T-helper 17 cell (primary cell): ENCODE measurements at regions not wholly inside any gene's neighbourhood (a gene's known extent, or its start where the extent isn't known, plus 50 kb on each side); places are given as distances from the start of the nearest gene placed in this dataset.

Source experiments
- ATAC-seq: fragments of 150-1000 bp; cut with Tn5 transposase; 2 replicates; pipeline ENCODE4 v1.10.0; 2021; ENCODE audit warnings: mild to moderate bottlenecking, moderate library complexity
- DNase-seq, 3 donors: peaks; one replicate each; pipeline versions ENCODE4 v3.0.0 to v3.0.0-alpha.2; 2020 to 2021
- H3K9me3 ChIP-seq: one replicate; pipeline ENCODE4 v1.7.0; 2013; ENCODE audit warnings: low read length, mild to moderate bottlenecking; ENCODE audit not compliant: control insufficient read depth, poor library complexity, severe bottlenecking
- H3K27ac Mint-ChIP-seq: one replicate; pipeline ENCODE4 v1.8.0; 2022; ENCODE audit warnings: mild to moderate bottlenecking, moderate library complexity, mixed read lengths
- H3K27me3 Mint-ChIP-seq: one replicate; pipeline ENCODE4 v1.8.0; 2022; ENCODE audit warnings: mixed read lengths
- H3K36me3 Mint-ChIP-seq: one replicate; pipeline ENCODE4 v1.8.0; 2022; ENCODE audit warnings: low read depth, mixed read lengths
- H3K4me1 Mint-ChIP-seq: one replicate; pipeline ENCODE4 v1.8.0; 2022; ENCODE audit warnings: mild to moderate bottlenecking, mixed read lengths
- H3K4me3 Mint-ChIP-seq: one replicate; pipeline ENCODE4 v1.8.0; 2022; ENCODE audit warnings: mild to moderate bottlenecking, moderate library complexity, mixed read lengths

GRCh38 chr13:103996733-103997132 is 930.5 kb upstream of the SLC10A2 start:
- no peak for ATAC-seq
- no peaks in the 10 kb centered on the region for H3K4me1 Mint-ChIP-seq
- H3K9me3 ChIP-seq: no peaks in the 10 kb centered on the region
- no peak overlapping the region for H3K4me3 Mint-ChIP-seq
- no peaks in the 10 kb centered on the region for H3K27me3 Mint-ChIP-seq
- no peak overlapping the region for H3K27ac Mint-ChIP-seq
- no peaks in the 10 kb centered on the region for H3K36me3 Mint-ChIP-seq
- no peak for DNase-seq

DNA sequence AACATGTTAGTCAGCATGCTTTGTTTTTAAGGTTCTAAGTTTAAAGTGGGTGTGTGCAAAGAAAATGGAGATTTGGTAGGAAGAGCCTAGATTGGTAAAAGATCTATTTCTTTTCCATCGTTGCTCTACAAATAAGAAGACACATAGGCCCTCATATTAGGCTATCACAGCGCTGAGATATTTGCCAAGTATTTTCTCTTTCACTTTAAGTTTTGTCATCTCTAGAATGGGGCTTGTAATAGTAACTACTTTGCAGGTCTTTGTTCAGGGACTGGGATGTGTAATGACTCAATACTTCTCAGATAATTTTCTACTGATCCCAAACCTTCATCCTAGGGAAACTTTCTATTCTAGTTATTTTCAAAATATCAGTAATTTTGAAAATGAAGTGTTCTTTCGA is 917.7 kb upstream of the SLC10A2 start:
- Mint-ChIP-seq H3K36me3 (no peaks in the 10 kb centered on the region), H3K27ac (no peak overlapping the region), H3K4me1 (no peaks in the 10 kb centered on the region), H3K4me3 (no peak overlapping the region), H3K27me3 (no peaks in the 10 kb centered on the region)
- no peaks in the 10 kb centered on the region for H3K9me3 ChIP-seq
- ATAC-seq (no peak), DNase-seq (no peak)

- no peaks in the 10 kb centered on the region for H3K4me1 Mint-ChIP-seq
- H3K27me3 Mint-ChIP-seq: no peaks in the 10 kb centered on the region
- no peaks in the 10 kb centered on the region for H3K9me3 ChIP-seq
- H3K27ac Mint-ChIP-seq: no peak overlapping the region
- no peak overlapping the region for H3K4me3 Mint-ChIP-seq
- ATAC-seq (no peak), DNase-seq (no peak)
- no peaks in the 10 kb centered on the region for H3K36me3 Mint-ChIP-seq
Observed at GRCh38 chr13:103976371-103976770, 910.2 kb upstream of the SLC10A2 start.

- no peaks in the 10 kb centered on the region for H3K9me3 ChIP-seq
- Mint-ChIP-seq H3K27me3 (no peaks in the 10 kb centered on the region), H3K4me3 (no peak overlapping the region), H3K36me3 (no peaks in the 10 kb centered on the region), H3K4me1 (no peaks in the 10 kb centered on the region), H3K27ac (no peak overlapping the region)
- ATAC-seq (no peak), DNase-seq (no peak)
Observed at GRCh38 chr13:103973740-103974139, 907.5 kb upstream of the SLC10A2 start.

DNA sequence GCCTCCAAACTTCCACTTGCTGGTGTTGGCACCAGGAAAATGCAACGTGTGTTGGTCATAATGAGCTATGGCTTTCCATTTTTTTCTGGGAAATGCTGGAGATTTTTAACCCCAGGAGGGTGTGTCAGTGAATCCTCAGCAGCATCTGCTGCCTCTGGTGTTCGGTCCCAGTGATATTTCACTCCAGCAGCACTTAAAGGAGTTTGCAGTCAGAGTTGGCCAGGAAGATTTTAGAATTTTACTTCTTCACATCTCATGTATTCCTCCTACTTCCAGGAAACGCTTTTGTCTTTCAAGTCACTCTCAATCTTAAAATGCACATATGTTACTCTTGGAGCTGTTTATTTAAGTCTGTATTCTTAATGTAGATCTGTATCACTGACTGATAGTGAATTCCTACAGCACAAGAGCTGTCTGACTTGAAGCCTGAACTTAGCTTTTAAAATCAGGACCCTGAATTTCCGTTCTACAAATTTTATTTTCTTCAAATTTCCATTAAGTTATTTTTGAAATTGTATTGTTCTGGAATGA is 903.4 kb upstream of the SLC10A2 start:
- Mint-ChIP-seq H3K27ac (no peak overlapping the region), H3K4me1 (no peaks in the 10 kb centered on the region), H3K36me3 (no peaks in the 10 kb centered on the region), H3K27me3 (no peaks in the 10 kb centered on the region), H3K4me3 (no peak overlapping the region)
- no peaks in the 10 kb centered on the region for H3K9me3 ChIP-seq
- no peak for ATAC-seq
- DNase-seq: no peak

GRCh38 chr13:103965506-103966243 is 899.5 kb upstream of the SLC10A2 start:
- peaks cover 2% of the 10 kb centered on the region for H3K9me3 ChIP-seq
- H3K27me3 Mint-ChIP-seq: no peaks in the 10 kb centered on the region
- DNase-seq (no peak), ATAC-seq (no peak)
- H3K27ac Mint-ChIP-seq: no peak overlapping the region
- H3K4me3 Mint-ChIP-seq: no peak overlapping the region
- no peaks in the 10 kb centered on the region for H3K4me1 Mint-ChIP-seq
- no peaks in the 10 kb centered on the region for H3K36me3 Mint-ChIP-seq

DNA sequence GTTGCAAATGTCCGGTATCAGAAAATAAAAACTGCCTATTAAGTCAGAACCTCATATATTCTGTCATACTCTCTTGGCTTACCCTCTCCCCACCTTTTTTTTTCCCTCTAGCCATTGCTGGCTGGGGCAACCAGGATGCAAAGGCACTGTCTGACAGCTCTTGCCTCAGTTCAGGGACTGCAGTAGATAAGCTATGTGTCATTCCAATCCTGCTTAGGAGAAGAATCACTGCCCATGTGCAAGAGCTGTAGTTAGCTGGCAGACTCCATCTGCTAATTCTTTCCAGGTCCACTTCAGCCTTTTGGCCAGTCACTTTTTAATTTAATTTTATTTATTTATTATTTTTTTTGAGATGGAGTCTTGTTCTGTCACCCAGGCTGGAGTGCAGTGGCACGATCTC is 895.6 kb upstream of the SLC10A2 start:
- no peaks in the 10 kb centered on the region for H3K36me3 Mint-ChIP-seq
- no peaks in the 10 kb centered on the region for H3K27me3 Mint-ChIP-seq
- ATAC-seq (no peak), DNase-seq (no peak)
- H3K4me3 Mint-ChIP-seq: no peak overlapping the region
- H3K27ac Mint-ChIP-seq: no peak overlapping the region
- H3K9me3 ChIP-seq: peaks cover 2% of the 10 kb centered on the region
- H3K4me1 Mint-ChIP-seq: no peaks in the 10 kb centered on the region

DNA sequence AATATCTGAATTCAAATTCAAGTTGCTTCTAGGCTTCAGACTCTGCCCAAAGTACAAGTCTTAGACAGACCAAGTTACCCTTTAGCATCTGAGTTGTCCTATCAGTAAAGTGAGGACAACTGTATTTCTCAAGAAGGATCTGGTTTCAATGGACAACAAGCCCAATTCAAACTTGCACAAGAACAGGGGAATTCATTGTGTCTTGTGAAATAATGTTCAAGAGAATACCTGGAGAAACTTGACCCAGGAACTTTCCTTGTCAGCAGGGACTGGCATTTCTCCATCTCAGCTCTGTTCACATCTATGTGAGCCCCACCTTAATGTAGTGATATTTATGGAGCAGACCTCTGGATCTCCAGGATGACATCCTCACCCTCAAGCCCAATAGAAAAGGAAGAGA is 894.9 kb upstream of the SLC10A2 start:
- no peak overlapping the region for H3K27ac Mint-ChIP-seq

GRCh38 chr13:103960001-103960400 is 893.8 kb upstream of the SLC10A2 start:
- no peaks in the 10 kb centered on the region for H3K36me3 Mint-ChIP-seq
- DNase-seq (no peak), ATAC-seq (no peak)
- H3K27ac Mint-ChIP-seq: no peak overlapping the region
- no peak overlapping the region for H3K4me3 Mint-ChIP-seq
- H3K9me3 ChIP-seq: peaks cover 2% of the 10 kb centered on the region
- no peaks in the 10 kb centered on the region for H3K4me1 Mint-ChIP-seq
- H3K27me3 Mint-ChIP-seq: no peaks in the 10 kb centered on the region

More for the DNA sequence above, 894.9 kb upstream of the SLC10A2 start:
- H3K36me3 Mint-ChIP-seq: no peaks in the 10 kb centered on the region
- DNase-seq (no peak), ATAC-seq (no peak)
- no peak overlapping the region for H3K4me3 Mint-ChIP-seq
- H3K9me3 ChIP-seq: peaks cover 2% of the 10 kb centered on the region
- no peaks in the 10 kb centered on the region for H3K27me3 Mint-ChIP-seq
- H3K4me1 Mint-ChIP-seq: no peaks in the 10 kb centered on the region

DNA sequence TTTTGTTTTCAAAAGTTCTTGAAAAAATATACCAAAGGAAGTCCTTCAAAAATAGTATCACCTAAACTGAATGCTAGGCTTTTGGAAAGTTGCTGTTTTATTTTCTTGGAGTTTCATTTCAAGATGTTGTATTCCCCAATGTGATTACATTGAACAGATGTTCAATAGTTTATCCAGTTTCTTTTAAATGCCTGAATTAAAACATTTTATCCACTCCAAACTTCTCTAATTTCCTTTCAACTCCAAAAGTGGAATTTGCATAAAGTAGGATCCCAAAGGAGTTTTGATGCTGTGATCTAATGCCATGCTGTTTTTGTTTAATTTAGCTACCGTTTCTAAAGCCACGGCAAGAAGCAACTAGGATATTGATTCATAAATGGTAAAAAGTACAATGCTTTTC is 892.5 kb upstream of the SLC10A2 start:
- DNase-seq: no peak
- Mint-ChIP-seq H3K36me3 (no peaks in the 10 kb centered on the region), H3K27me3 (no peaks in the 10 kb centered on the region), H3K27ac (no peak overlapping the region), H3K4me1 (no peaks in the 10 kb centered on the region), H3K4me3 (no peak overlapping the region)
- no peaks in the 10 kb centered on the region for H3K9me3 ChIP-seq
- ATAC-seq: no peak

DNA sequence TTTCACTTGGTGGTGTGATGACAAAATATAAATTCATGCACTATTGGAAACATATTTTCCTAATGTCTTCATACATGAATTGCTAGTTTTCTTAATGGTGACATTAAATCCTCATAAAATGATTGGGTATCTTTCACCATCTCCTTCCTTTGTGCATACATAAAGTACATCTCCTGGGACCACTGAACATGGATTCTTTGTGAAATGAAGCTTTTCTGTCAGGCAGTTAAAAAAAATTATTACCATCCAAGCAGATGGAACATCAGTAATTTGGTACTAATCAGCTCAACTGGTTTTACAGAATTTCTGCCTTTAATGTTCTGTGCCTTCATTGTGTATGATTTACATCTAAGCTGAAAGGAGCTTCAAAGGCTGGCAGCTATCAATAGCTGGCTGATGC is 891.7 kb upstream of the SLC10A2 start:
- no peaks in the 10 kb centered on the region for H3K9me3 ChIP-seq
- ATAC-seq (no peak), DNase-seq (no peak)
- H3K27me3 Mint-ChIP-seq: no peaks in the 10 kb centered on the region
- H3K4me3 Mint-ChIP-seq: no peak overlapping the region
- H3K4me1 Mint-ChIP-seq: no peaks in the 10 kb centered on the region
- no peaks in the 10 kb centered on the region for H3K36me3 Mint-ChIP-seq
- H3K27ac Mint-ChIP-seq: no peak overlapping the region

DNA sequence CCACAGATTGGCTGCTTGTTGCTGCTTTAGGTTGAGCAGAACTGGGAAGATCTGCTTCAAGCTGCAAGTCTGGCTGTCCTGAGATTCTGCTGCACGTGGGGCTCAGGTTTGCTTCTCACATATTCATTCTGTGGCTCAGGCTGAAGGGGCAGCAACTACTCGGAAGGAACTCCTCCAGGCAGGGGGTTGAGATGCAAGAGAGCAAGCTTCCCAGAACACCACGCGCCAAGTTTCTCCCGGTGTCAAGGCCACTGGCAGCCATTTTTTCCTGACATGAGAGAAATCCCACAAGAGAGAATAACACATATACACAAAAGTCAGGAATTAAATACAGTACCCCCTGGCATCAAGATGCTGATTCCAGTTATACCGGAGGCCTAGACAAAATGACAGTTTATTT is 887.6 kb upstream of the SLC10A2 start:
- H3K27ac Mint-ChIP-seq: no peak overlapping the region
- no peaks in the 10 kb centered on the region for H3K4me1 Mint-ChIP-seq
- no peaks in the 10 kb centered on the region for H3K27me3 Mint-ChIP-seq
- DNase-seq (no peak), ATAC-seq (no peak)
- no peak overlapping the region for H3K4me3 Mint-ChIP-seq
- H3K9me3 ChIP-seq: no peaks in the 10 kb centered on the region
- no peaks in the 10 kb centered on the region for H3K36me3 Mint-ChIP-seq

DNA sequence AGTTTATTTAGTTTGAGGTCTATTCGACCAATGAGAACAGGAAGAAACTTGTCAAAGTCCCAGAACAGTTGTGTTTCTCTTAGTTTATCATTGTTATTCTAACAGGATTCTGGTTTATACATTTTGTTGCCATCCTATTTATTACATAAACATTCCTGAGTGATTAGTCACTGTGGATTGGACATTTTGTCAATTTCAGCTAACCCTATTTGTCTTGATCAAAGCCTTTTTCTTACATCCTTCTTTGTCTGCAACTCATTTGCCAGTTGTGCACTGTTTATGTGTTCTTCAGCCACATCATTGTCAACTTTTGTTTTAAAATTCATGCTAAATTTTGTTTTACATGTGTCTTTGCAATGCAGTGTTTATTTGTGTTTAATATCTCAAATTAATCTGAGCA is 886.0 kb upstream of the SLC10A2 start:
- no peak for ATAC-seq
- no peak overlapping the region for H3K27ac Mint-ChIP-seq
- H3K36me3 Mint-ChIP-seq: no peaks in the 10 kb centered on the region
- H3K4me3 Mint-ChIP-seq: no peak overlapping the region
- H3K4me1 Mint-ChIP-seq: no peaks in the 10 kb centered on the region
- DNase-seq: no peak
- H3K9me3 ChIP-seq: no peaks in the 10 kb centered on the region
- H3K27me3 Mint-ChIP-seq: no peaks in the 10 kb centered on the region

- DNase-seq: no peak
- Mint-ChIP-seq H3K36me3 (no peaks in the 10 kb centered on the region), H3K4me3 (no peak overlapping the region), H3K27me3 (no peaks in the 10 kb centered on the region), H3K27ac (no peak overlapping the region), H3K4me1 (no peaks in the 10 kb centered on the region)
- no peaks in the 10 kb centered on the region for H3K9me3 ChIP-seq
- no peak for ATAC-seq
Observed at GRCh38 chr13:103948426-103948825, 882.2 kb upstream of the SLC10A2 start.
